Daoy (cell line): ENCODE measurements at regions not wholly inside any gene's neighbourhood (a gene's known extent, or its start where the extent isn't known, plus 50 kb on each side); places are given as distances from the start of the nearest gene placed in this dataset.
A peak's percentile ranks its signal among the peaks of the same experiment; 100 is the strongest.
"Not testable (repeated sequence)": the region's sequence is repeated elsewhere in the genome, so short reads cannot be mapped to it uniquely, and the experiment has no call there.

ENCODE experiments used
- DNase-seq: peaks from one replicate; pipeline ENCODE4 v3.0.0-alpha.2; 2015; ENCODE audit warnings: low read depth

GRCh38 chr13:33550885-33551284 lies 265.3 kb upstream of the STARD13 start:
- no peak for DNase-seq

- no peak for DNase-seq
Measured at GRCh38 chr13:33554919-33555791, 262.8 kb upstream of the RFC3 start.

GRCh38 chr13:33556828-33557227 lies 261.1 kb upstream of the RFC3 start:
- DNase-seq: no peak

GRCh38 chr13:33560726-33561125 lies 257.2 kb upstream of the RFC3 start:
- no peak for DNase-seq

GRCh38 chr13:33561627-33562026 lies 256.3 kb upstream of the RFC3 start:
- no peak for DNase-seq

- DNase-seq: no peak
Measured at GRCh38 chr13:33571618-33572017, 246.3 kb upstream of the RFC3 start.

- DNase-seq: not testable (repeated sequence)
Measured at GRCh38 chr13:33572322-33572721, 245.6 kb upstream of the RFC3 start.

- DNase-seq: no peak
Measured at GRCh38 chr13:33575378-33575777, 242.6 kb upstream of the RFC3 start.

GRCh38 chr13:33577007-33577406 lies 240.9 kb upstream of the RFC3 start:
- no peak for DNase-seq

GRCh38 chr13:33578786-33579185 lies 239.2 kb upstream of the RFC3 start:
- no peak for DNase-seq

- DNase-seq: no peak
Measured at GRCh38 chr13:33582121-33582520, 235.8 kb upstream of the RFC3 start.

- DNase-seq: no peak
Measured at GRCh38 chr13:33583398-33583797, 234.6 kb upstream of the RFC3 start.

- no peak for DNase-seq
Measured at GRCh38 chr13:33590936-33591335, 227.0 kb upstream of the RFC3 start.

- no peak for DNase-seq
Measured at GRCh38 chr13:33606692-33607091, 211.3 kb upstream of the RFC3 start.

- peak; percentile 86 for DNase-seq
Measured at GRCh38 chr13:33610438-33611120, 207.4 kb upstream of the RFC3 start.

- peak; percentile 76 for DNase-seq
Measured at GRCh38 chr13:33611121-33611805, 206.7 kb upstream of the RFC3 start.

GRCh38 chr13:33612641-33613638 lies 205.0 kb upstream of the RFC3 start:
- no peak for DNase-seq

GRCh38 chr13:33615436-33615835 lies 202.5 kb upstream of the RFC3 start:
- DNase-seq: no peak

GRCh38 chr13:33616130-33616529 lies 201.8 kb upstream of the RFC3 start:
- DNase-seq: no peak

- DNase-seq: no peak
Measured at GRCh38 chr13:33617055-33617454, 200.9 kb upstream of the RFC3 start.

GRCh38 chr13:33624253-33624652 lies 193.7 kb upstream of the RFC3 start:
- no peak for DNase-seq
